Endothelial cell (in vitro differentiated cells): ENCODE measurements at regions not wholly inside any gene's neighbourhood (a gene's known extent, or its start where the extent isn't known, plus 50 kb on each side); places are given as distances from the start of the nearest gene placed in this dataset.

ENCODE experiments used
- DNase-seq: peaks from one replicate; pipeline ENCODE4 v3.0.0; 2021; ENCODE audit warnings: low spot score
- H3K27ac Mint-ChIP-seq: one replicate; pipeline ENCODE4 v1.8.0; 2021; ENCODE audit warnings: mixed read lengths, inconsistent platforms; ENCODE audit not compliant: unreplicated experiment
- H3K27me3 Mint-ChIP-seq: one replicate; pipeline ENCODE4 v1.8.0; 2021; ENCODE audit warnings: mild to moderate bottlenecking, moderate library complexity, mixed read lengths, inconsistent platforms; ENCODE audit not compliant: unreplicated experiment
- H3K36me3 Mint-ChIP-seq: one replicate; pipeline ENCODE4 v1.8.0; 2021; ENCODE audit warnings: mild to moderate bottlenecking, low read depth, mixed read lengths, inconsistent platforms; ENCODE audit not compliant: unreplicated experiment
- H3K4me1 Mint-ChIP-seq: one replicate; pipeline ENCODE4 v1.8.0; 2021; ENCODE audit warnings: mild to moderate bottlenecking, mixed read lengths, inconsistent platforms; ENCODE audit not compliant: unreplicated experiment
- H3K4me3 Mint-ChIP-seq: one replicate; pipeline ENCODE4 v1.8.0; 2021; ENCODE audit warnings: mild to moderate bottlenecking, mixed read lengths, inconsistent platforms; ENCODE audit not compliant: unreplicated experiment
- H3K9me3 Mint-ChIP-seq: one replicate; pipeline ENCODE4 v1.8.0; 2021; ENCODE audit warnings: mixed read lengths, inconsistent platforms; ENCODE audit not compliant: unreplicated experiment
- CTCF ChIP-seq: fragments of 200-600 bp; sonication (generic); IDR thresholded peaks from one replicate; pipeline ENCODE4 v1.5.0; 2021; ENCODE audit warnings: antibody characterized with exemption; ENCODE audit not compliant: unreplicated experiment

- Mint-ChIP-seq H3K9me3 (no peaks in the 10 kb centered on the region), H3K27ac (peak overlapping the region; percentile 40), H3K36me3 (no peaks in the 10 kb centered on the region), H3K4me3 (no peak overlapping the region), H3K4me1 (peaks cover 27% of the 10 kb centered on the region), H3K27me3 (no peaks in the 10 kb centered on the region)
- no peak for TF ChIP-seq CTCF
- no peak for DNase-seq
Measured at GRCh38 chr18:44089732-44090131, 591.0 kb upstream of the SETBP1 start.

GRCh38 chr18:44090453-44090852, 590.2 kb upstream of the SETBP1 start:
- TF ChIP-seq CTCF: no peak
- Mint-ChIP-seq H3K4me3 (no peak overlapping the region), H3K4me1 (peaks cover 30% of the 10 kb centered on the region), H3K36me3 (no peaks in the 10 kb centered on the region), H3K27me3 (no peaks in the 10 kb centered on the region), H3K9me3 (no peaks in the 10 kb centered on the region), H3K27ac (peak overlapping the region; percentile 40)
- no peak for DNase-seq

GRCh38 chr18:44093253-44093652, 587.4 kb upstream of the SETBP1 start:
- no peak for TF ChIP-seq CTCF
- Mint-ChIP-seq H3K4me1 (peaks cover 15% of the 10 kb centered on the region), H3K27me3 (no peaks in the 10 kb centered on the region), H3K36me3 (no peaks in the 10 kb centered on the region), H3K27ac (no peak overlapping the region), H3K9me3 (no peaks in the 10 kb centered on the region), H3K4me3 (no peak overlapping the region)
- no peak for DNase-seq

GRCh38 chr18:44096016-44096415, 584.7 kb upstream of the SETBP1 start:
- H3K4me1 Mint-ChIP-seq: peaks cover 4% of the 10 kb centered on the region
- H3K9me3 Mint-ChIP-seq: peaks cover 4% of the 10 kb centered on the region
- no peak for DNase-seq
- no peaks in the 10 kb centered on the region for H3K27me3 Mint-ChIP-seq
- no peak overlapping the region for H3K27ac Mint-ChIP-seq
- no peak for TF ChIP-seq CTCF
- H3K4me3 Mint-ChIP-seq: no peak overlapping the region
- peaks cover 3% of the 10 kb centered on the region for H3K36me3 Mint-ChIP-seq

- Mint-ChIP-seq H3K27ac (no peak overlapping the region), H3K36me3 (peaks cover 3% of the 10 kb centered on the region), H3K4me1 (peaks cover 4% of the 10 kb centered on the region), H3K4me3 (no peak overlapping the region), H3K9me3 (peaks cover 4% of the 10 kb centered on the region), H3K27me3 (no peaks in the 10 kb centered on the region)
- peak; percentile 47 for TF ChIP-seq CTCF
- DNase-seq: peak; percentile 40
Measured at GRCh38 chr18:44098551-44099098, 582.1 kb upstream of the SETBP1 start.
